ENCODE measurements at regions not wholly inside any gene's neighbourhood (a gene's known extent, or its start where the extent isn't known, plus 50 kb on each side); places are given as distances from the start of the nearest gene placed in this dataset.
"Not testable (repeated sequence)": the region's sequence is repeated elsewhere in the genome, so short reads cannot be mapped to it uniquely, and the experiment has no call there.

DNA sequence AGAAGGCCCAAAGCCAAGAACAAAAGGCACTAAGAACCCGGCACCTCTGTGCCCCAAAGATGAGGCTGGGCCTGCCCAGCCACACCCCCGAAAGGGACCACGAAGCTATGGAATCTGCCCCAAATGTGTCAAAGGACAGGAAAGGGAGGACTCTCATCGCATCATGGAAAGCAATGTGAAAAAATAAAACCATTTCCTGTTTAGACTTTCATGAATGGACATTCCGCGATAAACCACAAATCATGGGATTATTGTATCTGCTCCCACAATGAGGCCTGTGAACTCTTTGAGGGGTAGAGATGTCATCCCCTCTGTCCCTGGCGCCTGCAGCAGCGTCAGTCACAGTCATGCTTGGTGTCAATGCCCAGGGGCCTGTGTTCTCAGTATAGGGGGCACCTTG lies 135.0 kb downstream of the COPRS start:
- Mint-ChIP-seq H3K9me3 (ENCODE audit: unreplicated experiment) (no peaks in the 10 kb centered on the region), H3K27ac (ENCODE audit: unreplicated experiment) (no peak overlapping the region), H3K4me3 (ENCODE audit: unreplicated experiment) (no peak overlapping the region), H3K36me3 (ENCODE audit: low read depth, unreplicated experiment) (peaks cover 12% of the 10 kb centered on the region), H3K27me3 (ENCODE audit: unreplicated experiment) (peaks cover 12% of the 10 kb centered on the region), H3K4me1 (ENCODE audit: unreplicated experiment) (peaks cover 3% of the 10 kb centered on the region)
- no peak for TF ChIP-seq CTCF (IDR thresholded peaks at IDR 0.05; ENCODE audit: unreplicated experiment)
- DNase-seq (ENCODE audit: low spot score), result no peak

GRCh38 chr17:31722251-31723056 lies 136.6 kb downstream of the COPRS start:
- no peak for TF ChIP-seq CTCF (IDR thresholded peaks at IDR 0.05; ENCODE audit: unreplicated experiment)
- DNase-seq (ENCODE audit: low spot score), result no peak

DNA sequence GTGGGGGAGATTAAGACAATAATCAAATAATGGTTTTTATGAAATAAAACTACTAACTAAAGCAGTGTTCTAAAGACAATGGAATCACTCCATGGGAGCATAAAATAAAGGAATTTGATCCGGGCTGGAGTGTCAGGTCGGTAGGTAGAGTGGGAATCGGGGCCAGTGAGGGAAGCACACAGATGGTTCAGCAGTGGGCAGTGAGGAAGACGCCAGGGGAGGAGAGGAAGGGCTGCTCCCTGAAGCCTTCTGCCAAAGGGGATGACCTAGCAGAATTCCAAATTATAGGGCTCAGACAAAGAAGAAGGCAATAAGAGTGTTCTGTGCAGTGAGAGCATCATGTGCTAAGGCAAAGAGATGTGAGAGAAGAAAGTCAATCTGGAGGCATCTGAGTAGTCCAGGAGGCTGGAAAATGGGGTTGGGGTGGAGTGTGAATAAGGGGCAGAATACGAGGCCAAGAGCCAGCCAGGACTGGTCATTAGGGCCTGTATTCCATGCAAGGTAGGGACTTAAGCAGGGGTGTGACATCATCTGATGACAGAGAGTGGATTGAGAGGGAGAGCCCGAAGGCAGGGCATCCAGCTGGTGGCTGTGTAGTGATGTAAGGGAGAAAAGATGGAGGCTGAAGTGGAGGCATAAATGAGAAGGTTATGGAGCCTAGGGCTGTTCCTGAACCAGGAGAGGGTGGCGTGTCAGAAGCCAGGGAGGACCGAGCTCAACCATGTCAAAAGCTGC lies 137.6 kb downstream of the COPRS start:
- Mint-ChIP-seq H3K27ac (ENCODE audit: unreplicated experiment) (no peak overlapping the region), H3K4me3 (ENCODE audit: unreplicated experiment) (no peak overlapping the region), H3K36me3 (ENCODE audit: low read depth, unreplicated experiment) (peaks cover 12% of the 10 kb centered on the region), H3K9me3 (ENCODE audit: unreplicated experiment) (no peaks in the 10 kb centered on the region), H3K27me3 (ENCODE audit: unreplicated experiment) (peaks cover 10% of the 10 kb centered on the region), H3K4me1 (ENCODE audit: unreplicated experiment) (peaks cover 3% of the 10 kb centered on the region)
- no peak for DNase-seq (ENCODE audit: low spot score)
- TF ChIP-seq CTCF (IDR thresholded peaks at IDR 0.05; ENCODE audit: unreplicated experiment), result no peak

More at GRCh38 chr17:31722251-31723056, 136.6 kb downstream of the COPRS start:
- no peak overlapping the region for H3K4me3 Mint-ChIP-seq (ENCODE audit: unreplicated experiment)
- H3K36me3 Mint-ChIP-seq (ENCODE audit: low read depth, unreplicated experiment), result peaks cover 12% of the 10 kb centered on the region
- H3K27ac Mint-ChIP-seq (ENCODE audit: unreplicated experiment), result no peak overlapping the region
- peaks cover 12% of the 10 kb centered on the region for H3K27me3 Mint-ChIP-seq (ENCODE audit: unreplicated experiment)
- no peaks in the 10 kb centered on the region for H3K9me3 Mint-ChIP-seq (ENCODE audit: unreplicated experiment)
- peaks cover 3% of the 10 kb centered on the region for H3K4me1 Mint-ChIP-seq (ENCODE audit: unreplicated experiment)

DNA sequence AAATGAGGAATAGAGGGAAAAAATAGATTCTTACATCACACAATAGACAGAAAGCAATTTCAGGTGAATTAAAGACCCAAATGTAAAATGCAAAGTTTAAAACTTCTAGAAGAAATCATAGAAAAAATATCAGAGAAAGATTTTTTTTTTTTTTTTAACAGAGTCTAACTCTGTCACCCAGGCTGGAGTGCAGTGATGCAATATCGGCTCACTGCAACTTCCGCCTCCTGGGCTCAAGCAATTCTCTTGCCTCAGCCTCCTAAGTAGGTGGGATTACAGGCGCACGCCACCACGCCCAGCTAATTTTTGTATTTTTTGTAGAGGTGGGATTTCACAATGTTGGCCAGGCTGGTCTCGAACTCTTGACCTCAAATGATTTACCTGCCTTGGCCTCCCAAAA lies 141.8 kb downstream of the COPRS start:
- not testable (repeated sequence) for H3K27ac Mint-ChIP-seq (ENCODE audit: unreplicated experiment); H3K27me3 Mint-ChIP-seq (ENCODE audit: unreplicated experiment); DNase-seq (ENCODE audit: low spot score); H3K4me3 Mint-ChIP-seq (ENCODE audit: unreplicated experiment); H3K36me3 Mint-ChIP-seq (ENCODE audit: low read depth, unreplicated experiment); H3K9me3 Mint-ChIP-seq (ENCODE audit: unreplicated experiment); H3K4me1 Mint-ChIP-seq (ENCODE audit: unreplicated experiment)

DNA sequence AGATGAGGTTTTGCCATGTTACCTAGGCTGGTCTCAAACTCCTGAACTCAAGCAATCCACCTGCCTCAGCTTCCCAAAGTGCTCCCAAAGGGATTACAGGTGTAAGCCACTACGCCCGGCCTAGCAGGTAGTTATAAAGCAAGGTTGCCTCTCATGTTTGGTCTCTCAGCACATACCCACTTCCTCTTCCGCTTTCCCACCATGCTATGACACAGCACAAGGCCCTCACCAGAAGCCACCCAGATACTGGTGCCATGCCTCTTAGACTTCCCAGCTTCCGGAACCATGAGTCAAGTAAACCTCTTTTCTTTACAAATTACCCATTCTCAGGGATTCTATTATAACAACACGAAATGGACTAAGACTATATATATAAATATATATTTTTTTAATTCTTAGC lies 143.6 kb downstream of the COPRS start:
- Mint-ChIP-seq H3K4me3 (ENCODE audit: unreplicated experiment) (no peak overlapping the region), H3K4me1 (ENCODE audit: unreplicated experiment) (no peaks in the 10 kb centered on the region), H3K27ac (ENCODE audit: unreplicated experiment) (no peak overlapping the region), H3K9me3 (ENCODE audit: unreplicated experiment) (no peaks in the 10 kb centered on the region), H3K27me3 (ENCODE audit: unreplicated experiment) (peaks cover 1% of the 10 kb centered on the region), H3K36me3 (ENCODE audit: low read depth, unreplicated experiment) (no peaks in the 10 kb centered on the region)
- no peak for DNase-seq (ENCODE audit: low spot score)
- TF ChIP-seq CTCF (IDR thresholded peaks at IDR 0.05; ENCODE audit: unreplicated experiment), result no peak
